HG03521 (cell line): ENCODE measurements at regions not wholly inside any gene's neighbourhood (a gene's known extent, or its start where the extent isn't known, plus 50 kb on each side); places are given as distances from the start of the nearest gene placed in this dataset.
"Not testable (repeated sequence)": the region's sequence is repeated elsewhere in the genome, so short reads cannot be mapped to it uniquely, and the experiment has no call there.

Experiments used
- ATAC-seq: cut with Tn5 transposase; IDR thresholded peaks from one replicate; pipeline ENCODE4 v1.9.1; 2021; ENCODE audit warnings: mild to moderate bottlenecking, moderate library complexity; ENCODE audit not compliant: unreplicated experiment

GRCh38 chr1:8120693-8121260, 94.7 kb upstream of the ERRFI1 start:
- ATAC-seq, result no peak

- not testable (repeated sequence) for ATAC-seq
Measured at GRCh38 chr1:8118736-8119135, 92.6 kb upstream of the ERRFI1 start.

- no peak for ATAC-seq
Measured at GRCh38 chr1:8118031-8118451, 91.9 kb upstream of the ERRFI1 start.

GRCh38 chr1:8116894-8117264, 90.8 kb upstream of the ERRFI1 start:
- ATAC-seq, result no peak

GRCh38 chr1:8115769-8116167, 89.7 kb upstream of the ERRFI1 start:
- no peak for ATAC-seq

GRCh38 chr1:8115031-8115768, 89.1 kb upstream of the ERRFI1 start:
- no peak for ATAC-seq

- no peak for ATAC-seq
Measured at GRCh38 chr1:8113262-8114220, 87.4 kb upstream of the ERRFI1 start.

- ATAC-seq, result no peak
Measured at GRCh38 chr1:8112611-8113261, 86.6 kb upstream of the ERRFI1 start.

GRCh38 chr1:8111560-8111959, 85.5 kb upstream of the ERRFI1 start:
- ATAC-seq, result no peak

GRCh38 chr1:8109216-8109615, 83.1 kb upstream of the ERRFI1 start:
- ATAC-seq, result no peak

- ATAC-seq, result no peak
Measured at GRCh38 chr1:8107897-8108296, 81.8 kb upstream of the ERRFI1 start.

- ATAC-seq, result no peak
Measured at GRCh38 chr1:8104278-8105236, 78.4 kb upstream of the ERRFI1 start.

GRCh38 chr1:8097908-8098307, 71.8 kb upstream of the ERRFI1 start:
- no peak for ATAC-seq

GRCh38 chr1:8097077-8097799, 71.1 kb upstream of the ERRFI1 start:
- ATAC-seq, result peak; percentile 66

GRCh38 chr1:8096105-8097011, 70.2 kb upstream of the ERRFI1 start:
- ATAC-seq, result no peak

- no peak for ATAC-seq
Measured at GRCh38 chr1:8095584-8095983, 69.5 kb upstream of the ERRFI1 start.

- no peak for ATAC-seq
Measured at GRCh38 chr1:8094481-8095241, 68.6 kb upstream of the ERRFI1 start.
